ENCODE measurements at regions not wholly inside any gene's neighbourhood (a gene's known extent, or its start where the extent isn't known, plus 50 kb on each side); places are given as distances from the start of the nearest gene placed in this dataset.
"Not testable (repeated sequence)": the region's sequence is repeated elsewhere in the genome, so short reads cannot be mapped to it uniquely, and the experiment has no call there.

GRCh38 chr9:67334727-67335572, 342.6 kb upstream of the SPATA31A3 start:
- intact Hi-C loops (cut with DNase I; ENCODE audit: low total_unique reads); H3K27me3 ChIP-seq; H3K9me3 ChIP-seq; H3K36me3 ChIP-seq; H3K4me3 ChIP-seq; H3K4me1 ChIP-seq; DNase-seq; H3K27ac ChIP-seq: not testable (repeated sequence)

GRCh38 chr9:67331634-67332033, 339.3 kb upstream of the SPATA31A3 start:
- H3K36me3 ChIP-seq; H3K9me3 ChIP-seq; intact Hi-C loops (cut with DNase I; ENCODE audit: low total_unique reads); DNase-seq; H3K27ac ChIP-seq; H3K4me3 ChIP-seq; H3K4me1 ChIP-seq; H3K27me3 ChIP-seq: not testable (repeated sequence)

- H3K9me3 ChIP-seq; intact Hi-C loops (cut with DNase I; ENCODE audit: low total_unique reads); H3K27ac ChIP-seq; H3K4me3 ChIP-seq; DNase-seq; H3K27me3 ChIP-seq; H3K36me3 ChIP-seq; H3K4me1 ChIP-seq: not testable (repeated sequence)
Measured at GRCh38 chr9:67313409-67313808, 321.1 kb upstream of the SPATA31A3 start.

GRCh38 chr9:67312504-67312903, 320.2 kb upstream of the SPATA31A3 start:
- H3K36me3 ChIP-seq; H3K4me3 ChIP-seq; H3K27me3 ChIP-seq; intact Hi-C loops (cut with DNase I; ENCODE audit: low total_unique reads); H3K4me1 ChIP-seq; DNase-seq; H3K9me3 ChIP-seq; H3K27ac ChIP-seq: not testable (repeated sequence)

DNA sequence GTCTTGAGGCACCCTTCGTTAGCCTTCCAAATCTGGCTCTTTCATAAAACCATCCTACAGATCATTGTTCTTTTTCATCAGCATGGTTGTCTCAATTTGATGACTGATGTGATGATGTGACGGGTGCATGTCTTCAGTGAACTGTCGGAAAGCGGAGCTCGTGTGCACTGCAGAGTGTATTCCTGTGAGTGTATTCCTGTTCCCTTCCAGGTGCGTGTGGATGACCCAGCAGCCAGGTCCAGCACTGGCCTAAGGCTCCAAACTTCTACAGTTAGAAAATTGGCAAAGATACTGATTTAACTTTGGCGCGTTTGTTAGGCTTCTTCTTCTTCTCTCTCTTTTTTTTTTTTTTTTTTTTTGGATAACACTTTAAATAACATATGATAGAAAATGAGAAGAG, 314.8 kb upstream of the SPATA31A3 start:
- H3K27ac ChIP-seq; H3K36me3 ChIP-seq; H3K9me3 ChIP-seq; intact Hi-C loops (cut with DNase I; ENCODE audit: low total_unique reads); DNase-seq; H3K4me1 ChIP-seq; H3K4me3 ChIP-seq; H3K27me3 ChIP-seq: not testable (repeated sequence)

DNA sequence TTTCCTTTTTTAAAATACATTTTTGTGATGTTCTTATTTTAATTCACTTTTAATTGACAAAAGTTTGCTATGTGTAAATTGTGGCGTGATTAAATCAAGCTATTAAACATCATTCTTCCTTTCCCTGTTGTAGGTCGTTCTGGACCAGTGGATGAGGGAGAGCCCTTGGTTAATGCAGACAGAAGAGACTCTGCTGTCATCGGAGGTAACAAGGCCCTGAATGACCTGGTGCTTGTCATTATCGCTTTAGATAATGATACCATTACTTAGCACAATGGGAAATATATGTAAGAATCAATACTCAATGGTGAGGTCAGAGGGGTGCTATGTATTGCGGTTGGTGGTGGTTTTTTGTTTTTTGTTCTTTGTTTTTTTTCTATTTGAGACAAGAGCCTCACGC, 296.4 kb upstream of the SPATA31A3 start:
- H3K4me1 ChIP-seq; H3K9me3 ChIP-seq; intact Hi-C loops (cut with DNase I; ENCODE audit: low total_unique reads); DNase-seq; H3K27me3 ChIP-seq; H3K4me3 ChIP-seq; H3K36me3 ChIP-seq; H3K27ac ChIP-seq: not testable (repeated sequence)

- H3K36me3 ChIP-seq; H3K27ac ChIP-seq; H3K27me3 ChIP-seq; H3K9me3 ChIP-seq; H3K4me1 ChIP-seq; intact Hi-C loops (cut with DNase I; ENCODE audit: low total_unique reads); H3K4me3 ChIP-seq; DNase-seq: not testable (repeated sequence)
Measured at GRCh38 chr9:67288117-67288735, 295.9 kb upstream of the SPATA31A3 start.

DNA sequence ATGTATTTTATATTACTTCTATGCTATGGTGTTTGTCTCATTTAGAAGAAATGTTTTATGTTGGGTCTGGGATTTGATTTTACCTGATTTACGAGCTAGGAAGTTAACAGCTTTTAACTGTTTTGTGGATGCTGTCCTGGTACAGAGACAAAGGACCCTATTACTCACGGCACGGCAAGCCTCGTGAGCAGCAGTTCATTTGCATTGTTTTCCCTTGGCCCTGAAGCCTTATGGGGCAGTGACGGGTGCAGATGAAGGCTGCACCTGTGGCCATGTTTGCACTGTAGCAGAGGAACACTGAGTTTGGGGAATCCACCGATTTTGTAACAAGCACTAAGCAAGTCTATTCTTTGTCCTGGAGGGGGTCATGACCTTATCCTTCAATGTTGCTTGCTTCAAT, 291.9 kb upstream of the SPATA31A3 start:
- H3K9me3 ChIP-seq; H3K4me3 ChIP-seq; H3K27ac ChIP-seq; H3K4me1 ChIP-seq; H3K27me3 ChIP-seq; H3K36me3 ChIP-seq; intact Hi-C loops (cut with DNase I; ENCODE audit: low total_unique reads); DNase-seq: not testable (repeated sequence)

DNA sequence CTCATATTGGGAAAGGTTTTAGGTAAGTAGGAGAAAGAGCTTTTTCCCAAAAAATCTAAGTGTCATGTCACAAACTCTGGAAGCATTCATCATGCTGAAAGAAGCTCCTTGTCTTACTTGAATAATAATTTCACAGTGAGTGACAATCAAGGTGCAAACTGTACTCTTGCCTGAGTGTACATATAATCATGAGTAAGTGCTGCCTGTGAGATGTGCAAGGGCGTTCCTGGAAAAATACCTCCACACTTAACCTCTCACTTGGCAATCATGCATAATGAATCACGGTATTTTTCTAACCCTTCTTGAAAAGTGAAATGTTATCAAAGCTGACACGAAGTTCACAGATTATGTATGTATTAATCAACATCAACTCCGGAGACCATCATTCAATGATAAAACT, 289.2 kb upstream of the SPATA31A3 start:
- H3K4me1 ChIP-seq; H3K9me3 ChIP-seq; H3K4me3 ChIP-seq; H3K36me3 ChIP-seq; intact Hi-C loops (cut with DNase I; ENCODE audit: low total_unique reads); H3K27me3 ChIP-seq; DNase-seq; H3K27ac ChIP-seq: not testable (repeated sequence)

GRCh38 chr9:67269692-67270091, 277.3 kb upstream of the SPATA31A3 start:
- H3K27me3 ChIP-seq; H3K27ac ChIP-seq; intact Hi-C loops (cut with DNase I; ENCODE audit: low total_unique reads); H3K4me3 ChIP-seq; H3K36me3 ChIP-seq; DNase-seq; H3K4me1 ChIP-seq; H3K9me3 ChIP-seq: not testable (repeated sequence)

DNA sequence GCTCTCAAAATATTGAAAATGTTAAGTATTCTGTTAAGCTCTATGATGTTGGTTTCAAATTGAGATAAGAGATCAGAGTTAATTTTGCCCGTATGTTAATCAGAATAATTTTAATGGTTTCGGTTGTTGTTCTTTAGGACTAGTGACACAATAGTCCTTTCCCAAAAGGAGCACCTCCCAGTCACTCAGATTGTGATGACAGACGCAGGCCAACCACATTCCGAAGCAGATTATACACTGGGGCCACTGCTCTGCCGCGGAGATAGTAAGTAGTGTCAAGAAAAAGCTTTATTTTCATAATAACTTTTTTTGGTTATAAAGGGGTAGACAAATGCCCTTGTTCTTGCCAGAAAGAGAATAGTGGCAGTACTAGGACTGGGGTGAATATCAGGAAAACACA, 265.5 kb upstream of the SPATA31A3 start:
- H3K27me3 ChIP-seq; H3K9me3 ChIP-seq; H3K27ac ChIP-seq; H3K36me3 ChIP-seq; intact Hi-C loops (cut with DNase I; ENCODE audit: low total_unique reads); H3K4me1 ChIP-seq; H3K4me3 ChIP-seq; DNase-seq: not testable (repeated sequence)

DNA sequence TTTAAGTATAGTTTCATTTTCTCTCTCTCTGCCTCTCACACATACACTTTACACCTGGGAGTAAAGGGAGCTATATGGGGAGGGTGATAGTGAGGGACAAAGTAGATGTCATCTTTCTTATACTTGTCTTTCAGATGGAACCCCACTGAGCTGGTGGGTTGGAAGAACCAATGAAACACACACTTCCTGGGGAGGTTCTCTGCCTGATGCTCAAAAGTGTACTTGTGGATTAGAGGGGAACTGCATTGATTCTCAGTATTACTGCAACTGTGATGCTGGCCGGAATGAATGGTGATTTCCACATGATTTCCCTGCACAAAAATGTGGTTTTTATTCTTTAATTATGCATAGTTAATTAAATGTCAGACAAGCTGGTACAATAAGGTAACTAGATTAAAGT, 256.6 kb upstream of the SPATA31A3 start:
- H3K4me1 ChIP-seq; DNase-seq; H3K27ac ChIP-seq; H3K36me3 ChIP-seq; intact Hi-C loops (cut with DNase I; ENCODE audit: low total_unique reads); H3K9me3 ChIP-seq; H3K27me3 ChIP-seq; H3K4me3 ChIP-seq: not testable (repeated sequence)

DNA sequence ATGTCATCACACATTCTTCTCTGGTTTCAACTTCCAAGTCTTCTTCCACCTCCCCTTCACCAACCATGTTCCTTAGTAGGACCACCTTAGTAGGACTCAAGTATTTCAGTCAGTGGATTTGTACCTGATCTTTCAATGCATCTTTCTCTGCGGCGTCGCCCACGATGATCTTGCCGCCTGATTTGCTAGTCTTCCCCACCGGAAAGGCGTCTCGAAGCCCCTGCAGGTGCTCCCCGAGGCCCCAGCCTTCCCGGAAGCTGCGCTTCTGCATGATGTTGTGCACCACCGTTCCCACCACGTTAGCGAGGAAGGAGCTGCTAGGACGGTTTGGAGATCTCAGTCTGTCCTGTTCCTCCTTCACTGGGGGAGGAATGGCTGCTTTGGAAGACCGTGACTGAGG, 219.7 kb upstream of the SPATA31A3 start:
- H3K36me3 ChIP-seq; H3K9me3 ChIP-seq; H3K27ac ChIP-seq; H3K4me1 ChIP-seq; intact Hi-C loops (cut with DNase I; ENCODE audit: low total_unique reads); H3K27me3 ChIP-seq; DNase-seq; H3K4me3 ChIP-seq: not testable (repeated sequence)

- H3K27ac ChIP-seq; H3K4me3 ChIP-seq; H3K9me3 ChIP-seq; intact Hi-C loops (cut with DNase I; ENCODE audit: low total_unique reads); H3K36me3 ChIP-seq; H3K27me3 ChIP-seq; H3K4me1 ChIP-seq; DNase-seq: not testable (repeated sequence)
Measured at GRCh38 chr9:67210842-67211241, 218.5 kb upstream of the SPATA31A3 start.

Data from uterus (tissue), 3 donors.